ENCODE measurements at regions not wholly inside any gene's neighbourhood (a gene's known extent, or its start where the extent isn't known, plus 50 kb on each side); places are given as distances from the start of the nearest gene placed in this dataset.

GRCh38 chr11:62026739-62027370 is 59.4 kb upstream of the FTH1 start:
- Histone ChIP-seq H3K27me3 (ENCODE audit: control insufficient read depth, insufficient read depth, low read length) (no peaks in the 10 kb centered on the region), H3K4me3 (ENCODE audit: low read depth, low read length) (no peak overlapping the region), H3K36me3 (ENCODE audit: control insufficient read depth, insufficient read depth, low read length) (no peaks in the 10 kb centered on the region)
- DNase-seq (ENCODE audit: low read depth) (no peak), FAIRE-seq (no peak)
- TF ChIP-seq CTCF (IDR thresholded peaks at IDR 0.05; ENCODE audit: insufficient read depth, low read length, severe bottlenecking): no peak

GRCh38 chr11:62025487-62026105 is 58.2 kb upstream of the FTH1 start:
- no peak overlapping the region for H3K4me3 ChIP-seq (ENCODE audit: low read depth, low read length)
- peak; percentile 66 for FAIRE-seq

GRCh38 chr11:62024936-62025486 is 57.6 kb upstream of the FTH1 start:
- H3K36me3 ChIP-seq (ENCODE audit: control insufficient read depth, insufficient read depth, low read length): no peaks in the 10 kb centered on the region
- no peak for DNase-seq (ENCODE audit: low read depth)
- H3K27me3 ChIP-seq (ENCODE audit: control insufficient read depth, insufficient read depth, low read length): no peaks in the 10 kb centered on the region
- TF ChIP-seq CTCF (IDR thresholded peaks at IDR 0.05; ENCODE audit: insufficient read depth, low read length, severe bottlenecking): no peak
- no peak for FAIRE-seq
- no peak overlapping the region for H3K4me3 ChIP-seq (ENCODE audit: low read depth, low read length)

More at GRCh38 chr11:62025487-62026105, 58.2 kb upstream of the FTH1 start:
- no peak for TF ChIP-seq CTCF (IDR thresholded peaks at IDR 0.05; ENCODE audit: insufficient read depth, low read length, severe bottlenecking)
- peak; percentile 99 for DNase-seq (ENCODE audit: low read depth)
- Histone ChIP-seq H3K36me3 (ENCODE audit: control insufficient read depth, insufficient read depth, low read length) (no peaks in the 10 kb centered on the region), H3K27me3 (ENCODE audit: control insufficient read depth, insufficient read depth, low read length) (no peaks in the 10 kb centered on the region)

GRCh38 chr11:62022211-62022610 is 54.8 kb upstream of the FTH1 start:
- no peak overlapping the region for H3K4me3 ChIP-seq (ENCODE audit: low read depth, low read length)
- H3K36me3 ChIP-seq (ENCODE audit: control insufficient read depth, insufficient read depth, low read length): no peaks in the 10 kb centered on the region
- DNase-seq (ENCODE audit: low read depth): no peak
- no peak for TF ChIP-seq CTCF (IDR thresholded peaks at IDR 0.05; ENCODE audit: insufficient read depth, low read length, severe bottlenecking)
- FAIRE-seq: no peak
- no peaks in the 10 kb centered on the region for H3K27me3 ChIP-seq (ENCODE audit: control insufficient read depth, insufficient read depth, low read length)

GRCh38 chr11:62020661-62021060 is 53.2 kb upstream of the FTH1 start:
- TF ChIP-seq CTCF (IDR thresholded peaks at IDR 0.05; ENCODE audit: insufficient read depth, low read length, severe bottlenecking): no peak
- H3K27me3 ChIP-seq (ENCODE audit: control insufficient read depth, insufficient read depth, low read length): no peaks in the 10 kb centered on the region
- DNase-seq (ENCODE audit: low read depth) (peak; percentile 8), FAIRE-seq (no peak)
- H3K36me3 ChIP-seq (ENCODE audit: control insufficient read depth, insufficient read depth, low read length): no peaks in the 10 kb centered on the region
- no peak overlapping the region for H3K4me3 ChIP-seq (ENCODE audit: low read depth, low read length)
